Progenitor cell of endocrine pancreas (in vitro differentiated cells): ENCODE measurements at regions not wholly inside any gene's neighbourhood (a gene's known extent, or its start where the extent isn't known, plus 50 kb on each side); places are given as distances from the start of the nearest gene placed in this dataset.

Source experiments
- DNase-seq: peaks from one replicate; pipeline ENCODE4 v3.0.0; 2021; ENCODE audit warnings: low spot score; ENCODE audit not compliant: unreplicated experiment
- H3K27ac Mint-ChIP-seq: 2 replicates; pipeline ENCODE4 v1.8.0; 2021; ENCODE audit warnings: mild to moderate bottlenecking, moderate library complexity, mixed read lengths
- H3K27me3 Mint-ChIP-seq: 2 replicates; pipeline ENCODE4 v1.8.0; 2021; ENCODE audit warnings: mixed read lengths
- H3K36me3 Mint-ChIP-seq: 2 replicates; pipeline ENCODE4 v1.8.0; 2022; ENCODE audit warnings: mixed read lengths; ENCODE audit not compliant: insufficient read depth
- H3K4me1 Mint-ChIP-seq: 2 replicates; pipeline ENCODE4 v1.8.0; 2021; ENCODE audit warnings: low read depth, mixed read lengths
- H3K4me3 Mint-ChIP-seq: 2 replicates; pipeline ENCODE4 v1.8.0; 2021; ENCODE audit warnings: low read depth, mild to moderate bottlenecking, moderate library complexity, mixed read lengths
- H3K9me3 Mint-ChIP-seq: 2 replicates; pipeline ENCODE4 v1.8.0; 2021; ENCODE audit warnings: low read depth, mixed read lengths
- CTCF ChIP-seq: fragments of 200-600 bp; sonication (generic); IDR thresholded peaks from one replicate; pipeline ENCODE4 v1.5.0; 2021; ENCODE audit warnings: antibody characterized with exemption, mild to moderate bottlenecking; ENCODE audit not compliant: unreplicated experiment

GRCh38 chr6:12582421-12583110, 134.0 kb upstream of the PHACTR1 start:
- Mint-ChIP-seq H3K27ac (no peak overlapping the region), H3K27me3 (no peaks in the 10 kb centered on the region), H3K9me3 (no peaks in the 10 kb centered on the region), H3K4me3 (no peak overlapping the region), H3K36me3 (no peaks in the 10 kb centered on the region), H3K4me1 (peaks cover 4% of the 10 kb centered on the region)
- no peak for TF ChIP-seq CTCF
- DNase-seq, result no peak

- DNase-seq, result no peak
- Mint-ChIP-seq H3K4me1 (peaks cover 4% of the 10 kb centered on the region), H3K27me3 (no peaks in the 10 kb centered on the region), H3K27ac (no peak overlapping the region), H3K36me3 (no peaks in the 10 kb centered on the region), H3K4me3 (no peak overlapping the region), H3K9me3 (no peaks in the 10 kb centered on the region)
- no peak for TF ChIP-seq CTCF
These were observed 131.7 kb upstream of the PHACTR1 start for GRCh38 chr6:12584631-12585405.

GRCh38 chr6:12585497-12585958, 131.0 kb upstream of the PHACTR1 start:
- peaks cover 4% of the 10 kb centered on the region for H3K4me1 Mint-ChIP-seq
- no peak for DNase-seq
- no peaks in the 10 kb centered on the region for H3K36me3 Mint-ChIP-seq
- no peaks in the 10 kb centered on the region for H3K27me3 Mint-ChIP-seq
- H3K9me3 Mint-ChIP-seq, result no peaks in the 10 kb centered on the region
- H3K4me3 Mint-ChIP-seq, result no peak overlapping the region
- H3K27ac Mint-ChIP-seq, result no peak overlapping the region
- TF ChIP-seq CTCF, result no peak

- Mint-ChIP-seq H3K4me3 (no peak overlapping the region), H3K4me1 (peaks cover 4% of the 10 kb centered on the region), H3K36me3 (no peaks in the 10 kb centered on the region), H3K27ac (no peak overlapping the region), H3K27me3 (no peaks in the 10 kb centered on the region), H3K9me3 (no peaks in the 10 kb centered on the region)
- TF ChIP-seq CTCF, result no peak
- DNase-seq, result no peak
These were observed 129.7 kb upstream of the PHACTR1 start for GRCh38 chr6:12586721-12587480.

- no peaks in the 10 kb centered on the region for H3K9me3 Mint-ChIP-seq
- H3K36me3 Mint-ChIP-seq, result no peaks in the 10 kb centered on the region
- H3K27ac Mint-ChIP-seq, result no peak overlapping the region
- DNase-seq, result no peak
- no peak overlapping the region for H3K4me3 Mint-ChIP-seq
- peaks cover 13% of the 10 kb centered on the region for H3K4me1 Mint-ChIP-seq
- H3K27me3 Mint-ChIP-seq, result no peaks in the 10 kb centered on the region
- no peak for TF ChIP-seq CTCF
These were observed 125.7 kb upstream of the PHACTR1 start for GRCh38 chr6:12590901-12591300.
